ENCODE measurements at regions not wholly inside any gene's neighbourhood (a gene's known extent, or its start where the extent isn't known, plus 50 kb on each side); places are given as distances from the start of the nearest gene placed in this dataset.
"Not testable (repeated sequence)": the region's sequence is repeated elsewhere in the genome, so short reads cannot be mapped to it uniquely, and the experiment has no call there.

DNA sequence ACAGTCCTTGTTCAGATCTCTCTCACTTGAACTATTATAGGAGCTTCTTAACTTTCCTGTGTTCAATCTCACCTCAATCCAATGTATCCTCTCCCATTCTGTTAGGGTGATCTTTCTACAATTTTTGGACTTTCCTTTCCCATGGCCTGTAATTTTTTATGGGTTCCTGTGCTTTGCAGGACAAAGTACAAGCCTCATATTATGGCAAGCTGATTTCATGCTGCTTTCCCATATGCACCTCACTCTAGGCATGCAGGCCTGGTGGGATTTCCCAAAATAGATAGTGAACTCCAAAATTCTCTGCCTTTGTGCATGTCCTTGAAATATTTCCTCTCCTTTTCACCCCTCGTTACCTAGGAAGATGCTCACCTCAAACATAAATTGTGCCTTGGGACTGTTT, 499.4 kb downstream of the NAV3 start:
- DNase-seq (no peak), ATAC-seq (ENCODE audit: poor library complexity) (no peak)
- intact Hi-C loops (cut with DNase I) = no loop called here

DNA sequence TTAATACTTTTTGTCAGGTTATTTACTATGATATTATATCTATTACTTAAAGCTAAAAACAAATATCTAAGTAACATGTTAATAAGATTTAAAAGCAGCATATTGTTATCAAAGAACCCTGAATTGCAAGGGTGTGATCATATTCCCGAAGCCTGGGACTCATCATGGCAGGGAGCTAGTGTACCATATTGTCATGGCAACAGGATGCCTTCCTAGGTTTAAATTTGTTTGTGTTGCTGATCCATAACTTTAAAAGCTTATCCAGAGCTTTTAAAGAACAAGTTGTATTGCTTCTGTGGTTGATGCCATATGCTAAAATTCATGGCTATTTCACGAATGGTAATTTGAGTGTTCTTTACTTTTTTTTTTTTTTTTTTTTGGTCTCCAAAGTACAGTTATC, 500.5 kb downstream of the NAV3 start:
- ATAC-seq (ENCODE audit: poor library complexity) (no peak), DNase-seq (no peak)
- intact Hi-C loops (cut with DNase I) = no loop called here

DNA sequence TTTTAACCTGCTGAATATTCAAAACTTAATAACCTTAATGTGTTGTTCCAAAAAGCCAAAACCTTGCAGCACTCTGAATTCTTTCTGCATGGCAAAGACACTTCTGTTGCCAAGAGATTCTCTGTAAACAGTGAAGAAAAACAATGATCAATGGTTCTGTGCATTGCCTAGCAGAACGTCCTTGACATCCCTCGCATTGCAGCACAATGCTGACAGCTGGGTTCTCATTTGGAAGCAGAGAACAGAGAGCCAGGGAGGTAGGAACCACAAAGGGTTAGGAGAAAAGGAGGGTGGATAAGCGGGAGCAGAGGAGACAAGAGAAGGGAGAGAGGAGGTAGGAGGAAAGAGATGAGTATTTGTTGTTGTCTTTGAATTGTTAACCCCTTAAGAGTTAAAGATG, 501.1 kb downstream of the NAV3 start:
- ATAC-seq (ENCODE audit: poor library complexity) (no peak), DNase-seq (no peak)
- intact Hi-C loops (cut with DNase I) = no loop called here

DNA sequence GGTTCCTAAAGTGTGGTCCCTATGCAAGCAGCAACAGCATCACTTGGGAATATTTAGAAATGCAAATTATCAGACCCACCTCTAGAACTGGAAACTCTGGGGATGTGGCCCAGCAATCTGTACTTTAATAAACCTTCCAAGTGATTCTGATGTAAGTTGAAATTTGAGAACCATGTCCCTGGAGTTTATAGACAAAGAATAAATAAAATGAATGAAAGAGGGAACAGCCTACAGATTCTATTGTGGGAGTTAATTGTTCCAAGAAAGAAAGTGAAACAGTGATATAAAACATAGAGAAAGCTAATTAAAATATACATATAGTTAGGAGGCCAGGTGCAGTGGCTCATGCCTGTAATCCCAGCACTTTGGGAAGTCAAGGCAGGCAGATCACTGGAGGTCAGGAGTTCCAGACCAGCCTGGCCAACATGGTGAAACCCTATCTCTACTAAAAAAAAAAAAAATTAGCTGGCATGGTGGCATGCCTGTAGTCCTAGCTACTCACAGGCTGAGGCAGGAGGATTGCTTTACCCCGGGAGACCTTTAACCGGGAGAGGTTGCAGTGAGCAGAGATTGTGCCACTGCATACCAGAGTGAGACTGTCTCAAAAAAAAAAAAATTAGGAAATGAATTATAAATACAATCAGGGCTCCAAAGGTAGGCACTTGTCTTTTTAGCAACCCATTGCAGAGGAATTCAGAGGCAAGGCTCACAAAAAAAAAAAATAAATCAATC, 507.5 kb downstream of the NAV3 start:
- intact Hi-C loops (cut with DNase I) = no loop called here
- no peak for DNase-seq
- no peak for ATAC-seq (ENCODE audit: poor library complexity)

DNA sequence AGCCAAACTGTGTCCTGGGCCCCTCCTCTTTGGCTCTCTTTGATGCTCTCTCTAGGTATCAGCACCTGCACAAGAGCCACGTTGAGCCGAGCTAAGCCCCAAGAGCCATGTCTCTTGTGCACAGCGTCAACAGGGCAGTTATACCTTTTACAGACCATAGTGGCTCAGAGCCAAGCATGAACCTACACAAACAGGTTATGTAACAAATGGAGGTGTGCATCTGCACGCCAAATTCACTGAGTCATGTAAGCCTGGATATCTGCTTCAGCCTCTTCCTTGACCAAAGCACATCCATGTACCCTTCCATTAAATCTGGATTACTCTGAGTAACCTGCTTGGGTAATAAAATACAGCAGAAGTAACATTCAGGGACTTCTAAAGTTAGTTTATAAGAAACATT, 509.7 kb downstream of the NAV3 start:
- ATAC-seq (ENCODE audit: poor library complexity) (no peak), DNase-seq (no peak)
- intact Hi-C loops (cut with DNase I) = no loop called here

DNA sequence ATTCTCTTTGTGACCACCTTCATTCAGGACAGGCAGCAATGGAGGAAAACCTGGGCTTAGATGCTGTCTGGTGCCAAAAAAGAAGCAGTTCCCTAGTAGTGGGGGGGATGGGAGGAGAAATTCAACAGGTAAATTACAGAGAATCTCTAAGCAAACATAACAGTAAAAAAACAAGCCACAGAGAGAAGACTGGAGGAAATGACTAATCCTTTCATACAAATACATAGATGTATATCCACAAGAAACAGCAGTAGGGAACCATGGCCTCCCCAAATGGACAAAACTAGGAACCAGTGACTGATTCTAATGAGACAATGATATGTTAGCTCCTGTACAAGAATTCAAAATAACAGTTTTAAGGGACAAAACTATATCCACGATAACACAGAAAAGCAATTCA, 513.0 kb downstream of the NAV3 start:
- ATAC-seq (ENCODE audit: poor library complexity) = no peak
- intact Hi-C loops (cut with DNase I) = no loop called here
- DNase-seq = no peak

DNA sequence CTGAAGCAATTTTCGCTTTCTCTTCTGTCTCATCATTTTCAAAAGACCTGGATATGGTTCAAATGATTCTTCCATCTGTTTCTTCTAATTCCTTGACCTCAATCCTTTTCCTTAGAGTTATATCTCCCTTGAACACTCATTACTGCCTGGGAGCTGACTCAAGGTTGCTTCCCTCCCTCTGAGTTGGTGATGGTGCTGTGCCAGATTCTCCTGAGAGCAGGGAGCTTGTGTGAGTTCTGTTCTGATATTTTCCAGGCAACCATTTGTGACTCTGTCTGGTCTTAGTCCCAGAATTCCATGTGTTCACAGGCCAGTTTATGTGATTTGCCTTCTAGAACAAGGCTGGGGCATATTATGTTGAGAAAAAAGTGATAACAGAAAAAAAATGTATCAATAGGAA, 505.1 kb upstream of the SYT1 start:
- DNase-seq (no peak), ATAC-seq (ENCODE audit: poor library complexity) (no peak)
- intact Hi-C loops (cut with DNase I) = no loop called here

DNA sequence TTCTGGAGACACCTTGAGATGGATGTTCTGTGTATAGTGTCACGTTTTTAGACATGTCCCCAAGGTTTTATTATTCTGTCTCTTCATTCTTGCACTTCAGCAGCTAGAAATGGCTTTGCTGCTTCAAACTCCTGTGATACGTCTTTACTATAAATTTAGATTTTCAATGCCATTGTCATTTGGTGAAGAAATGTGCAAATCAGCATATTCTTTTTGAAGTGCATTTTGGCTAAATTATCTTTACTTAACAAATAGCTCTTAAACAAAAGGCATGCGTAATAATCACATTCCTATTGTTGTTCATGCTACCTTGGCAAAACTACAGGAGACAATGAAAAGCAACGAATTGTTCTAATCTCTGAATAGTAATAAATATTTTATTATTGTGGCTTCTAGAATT, 502.9 kb upstream of the SYT1 start:
- no peak for DNase-seq
- ATAC-seq (ENCODE audit: poor library complexity) = no peak
- intact Hi-C loops (cut with DNase I) = no loop called here

DNA sequence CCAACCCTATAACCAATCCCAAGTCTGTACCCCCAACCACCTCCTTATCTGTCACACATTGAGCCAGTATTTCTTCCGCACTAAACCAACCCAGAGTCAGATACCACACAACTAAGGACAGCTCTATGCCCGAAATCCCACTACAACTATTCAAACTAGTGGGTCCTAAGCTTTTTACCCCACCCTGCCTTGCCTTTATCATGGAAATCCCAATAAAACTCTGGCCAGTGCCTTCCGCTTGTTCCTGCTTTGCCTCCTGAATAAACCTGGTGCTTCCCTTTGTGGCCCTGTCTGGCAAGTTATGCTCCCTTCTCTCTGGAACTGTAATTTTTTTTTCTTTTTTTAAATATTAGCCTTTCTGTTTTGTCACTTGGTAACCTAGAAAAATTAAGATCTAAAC, 493.3 kb upstream of the SYT1 start:
- DNase-seq = no peak
- intact Hi-C loops (cut with DNase I) = no loop called here
- no peak for ATAC-seq (ENCODE audit: poor library complexity)

DNA sequence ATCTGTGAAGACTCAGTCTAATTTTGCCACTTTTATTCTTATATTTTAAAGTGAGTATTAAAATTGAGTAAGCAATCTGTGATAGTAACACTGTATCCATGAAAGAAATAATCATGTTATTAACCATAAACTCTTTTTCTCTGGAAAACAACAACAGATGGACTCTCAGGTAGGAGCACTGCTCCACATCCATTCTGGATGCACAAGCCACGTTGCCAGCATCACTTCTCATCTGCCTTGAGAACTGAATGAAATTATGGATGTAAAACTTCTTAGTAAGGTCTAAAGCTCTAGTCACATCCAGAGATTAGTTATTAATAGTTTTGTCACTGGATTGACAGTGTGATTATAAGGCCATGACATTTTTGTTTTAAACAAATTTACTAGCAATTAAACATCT, 489.1 kb upstream of the SYT1 start:
- no peak for ATAC-seq (ENCODE audit: poor library complexity)
- DNase-seq = no peak

DNA sequence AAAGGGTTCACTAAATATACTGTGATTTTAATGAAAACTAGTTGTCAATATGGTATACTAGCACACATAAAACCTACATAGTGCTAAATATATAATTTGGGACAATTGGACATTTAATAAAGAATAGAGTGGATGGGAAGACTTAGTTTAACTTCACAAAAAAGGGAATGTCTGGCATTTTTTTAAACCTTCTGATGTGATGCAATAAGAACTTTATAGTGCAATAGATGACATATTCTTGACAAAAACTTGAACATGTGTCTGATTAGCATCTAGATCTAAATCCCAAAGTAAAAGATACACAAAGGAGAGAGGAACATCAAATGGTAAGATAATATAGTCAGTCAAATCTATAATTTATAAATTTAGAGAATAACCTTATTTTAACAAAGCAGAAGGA, 488.3 kb upstream of the SYT1 start:
- intact Hi-C loops (cut with DNase I) = no loop called here
- ATAC-seq (ENCODE audit: poor library complexity) (no peak), DNase-seq (no peak)

More for the DNA sequence above, 489.1 kb upstream of the SYT1 start:
- intact Hi-C loops (cut with DNase I) = no loop called here

DNA sequence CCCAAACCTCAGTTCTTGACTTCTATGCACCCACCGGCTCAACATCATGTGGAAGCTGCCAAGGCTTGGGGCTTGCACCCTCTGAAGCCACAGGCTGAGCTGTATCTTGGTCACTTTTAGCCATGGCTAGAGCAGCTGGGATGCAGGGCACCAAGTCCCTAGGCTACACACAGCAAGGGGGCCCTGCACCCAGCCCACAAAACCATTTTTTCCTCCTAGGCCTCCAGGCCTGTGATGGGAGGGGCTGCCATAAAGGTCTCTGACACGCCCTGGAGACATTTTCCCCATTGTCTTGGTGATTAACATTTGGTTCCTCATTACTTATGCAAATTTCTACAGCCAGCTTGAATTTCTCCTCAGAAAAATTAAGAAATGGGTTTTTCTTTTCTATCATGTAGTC, 485.5 kb upstream of the SYT1 start:
- DNase-seq; intact Hi-C loops (cut with DNase I); ATAC-seq (ENCODE audit: poor library complexity): not testable (repeated sequence)

DNA sequence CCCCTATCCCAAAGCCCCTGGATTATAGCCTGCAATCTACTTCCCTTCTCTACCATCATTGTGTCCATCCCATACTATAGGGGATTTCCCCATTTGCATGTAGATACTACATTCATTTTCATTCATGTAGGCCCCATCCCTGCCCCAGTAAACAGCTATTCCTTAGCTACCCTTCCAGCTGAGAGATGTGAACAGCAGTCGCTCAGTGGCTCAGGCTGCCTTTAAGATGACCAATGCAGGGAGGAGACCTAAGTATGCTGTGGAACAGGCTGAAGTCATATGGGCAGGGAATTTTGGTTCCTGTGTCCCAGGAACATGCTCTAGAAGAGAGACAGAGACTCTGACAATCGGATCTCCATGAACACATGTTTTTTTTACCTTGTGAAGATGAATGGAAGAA, 481.2 kb upstream of the SYT1 start:
- ATAC-seq (ENCODE audit: poor library complexity) (no peak), DNase-seq (no peak)
- intact Hi-C loops (cut with DNase I) = no loop called here

DNA sequence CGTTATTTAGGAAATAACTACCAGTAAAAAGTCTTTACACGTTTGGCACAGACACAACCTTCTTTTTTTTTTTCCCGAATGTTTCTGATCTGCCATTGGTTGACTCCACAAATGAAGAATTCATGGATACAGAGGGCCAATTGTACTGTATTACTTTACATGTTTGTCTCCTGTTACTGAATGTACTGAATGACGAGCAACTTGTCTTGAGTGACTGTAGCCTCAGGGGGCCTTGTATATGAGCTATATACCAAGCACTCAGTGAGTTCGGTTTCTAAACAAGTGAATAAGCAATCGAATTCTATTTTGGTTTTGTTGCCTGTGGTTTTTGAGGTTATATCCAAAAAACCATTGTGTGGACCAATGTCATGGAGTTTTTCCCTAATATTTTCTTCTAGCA, 480.0 kb upstream of the SYT1 start:
- DNase-seq (no peak), ATAC-seq (ENCODE audit: poor library complexity) (no peak)
- intact Hi-C loops (cut with DNase I) = no loop called here

DNA sequence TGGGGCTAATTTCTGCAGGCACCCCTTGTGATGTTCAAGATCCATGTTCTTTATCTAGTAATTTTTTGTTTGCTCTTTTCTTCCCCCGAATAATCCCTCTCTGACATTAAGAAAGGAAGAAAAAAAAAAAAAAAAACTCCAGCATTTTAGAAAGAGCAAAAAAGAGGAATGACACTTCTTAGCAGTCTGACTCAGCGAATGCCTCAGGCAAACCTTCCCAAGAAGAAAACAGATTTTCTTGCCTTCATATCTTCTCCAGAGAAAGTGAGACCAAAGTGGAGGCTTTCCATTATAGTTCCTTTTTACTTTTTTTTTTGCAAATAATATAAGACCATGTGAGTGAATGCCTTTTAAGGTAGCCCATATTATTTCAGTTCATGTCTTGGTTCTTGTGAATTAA, 479.0 kb upstream of the SYT1 start:
- no peak for ATAC-seq (ENCODE audit: poor library complexity)
- intact Hi-C loops (cut with DNase I) = no loop called here

DNA sequence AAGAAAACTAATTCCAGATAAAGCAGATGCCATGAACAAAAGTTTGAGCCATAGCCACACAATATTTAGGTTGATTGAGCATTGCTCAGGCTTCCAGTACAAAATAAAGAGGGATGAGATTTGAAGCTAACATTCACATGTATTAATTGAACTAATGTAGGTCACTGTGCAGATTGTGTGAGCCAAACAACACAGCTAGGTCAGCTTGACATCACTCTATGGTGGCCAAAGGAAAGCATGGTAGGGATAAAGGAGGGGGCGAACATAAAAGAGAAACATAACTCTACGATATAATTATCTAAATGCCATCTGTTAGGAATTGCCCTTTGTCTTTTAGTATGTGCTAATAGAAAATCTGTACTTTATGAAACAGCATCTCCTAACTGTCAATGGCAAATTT, 477.7 kb upstream of the SYT1 start:
- intact Hi-C loops (cut with DNase I) = no loop called here
- no peak for DNase-seq

More for the DNA sequence above, 479.0 kb upstream of the SYT1 start:
- no peak for DNase-seq

DNA sequence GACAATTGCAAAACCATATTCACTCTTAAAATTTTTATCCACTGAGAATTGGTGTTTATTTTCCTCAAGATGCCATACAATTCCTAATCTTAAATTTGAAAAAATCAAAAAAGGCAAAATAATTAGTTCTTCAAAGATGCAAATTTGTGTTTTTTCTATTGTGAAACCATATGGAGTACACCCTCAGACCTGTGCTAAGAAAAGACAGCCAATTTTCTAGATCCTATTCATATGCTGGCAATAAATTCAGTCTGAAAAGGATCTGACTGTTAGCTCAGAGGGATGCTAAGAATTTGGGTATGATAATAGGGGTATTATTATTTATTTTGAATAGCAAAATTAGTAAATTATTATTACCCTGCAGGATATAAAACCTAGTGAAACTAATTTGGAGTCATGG, 476.9 kb upstream of the SYT1 start:
- no peak for ATAC-seq (ENCODE audit: poor library complexity)
- intact Hi-C loops (cut with DNase I) = no loop called here

More for the DNA sequence above, 477.7 kb upstream of the SYT1 start:
- ATAC-seq (ENCODE audit: poor library complexity) = no peak

DNA sequence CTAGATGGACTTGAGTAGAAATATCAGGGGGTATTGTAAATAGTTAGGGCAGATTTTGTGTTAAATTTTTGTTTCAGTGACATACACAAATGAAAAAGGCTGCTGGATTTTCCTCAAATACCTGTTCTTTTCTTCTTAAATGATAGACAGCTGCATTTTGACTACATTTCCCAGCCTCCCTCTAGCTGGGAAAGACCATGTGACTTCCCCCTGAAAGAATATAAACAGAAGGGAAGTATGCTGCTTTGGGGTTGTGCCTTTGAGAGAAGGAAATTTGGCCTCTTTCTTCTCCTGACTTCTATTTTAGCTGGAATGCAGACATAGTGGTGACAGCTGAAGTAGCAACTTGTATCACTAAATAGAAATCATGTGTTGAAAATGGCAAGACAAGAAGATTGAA, 476.1 kb upstream of the SYT1 start:
- intact Hi-C loops (cut with DNase I) = no loop called here
- ATAC-seq (ENCODE audit: poor library complexity) (no peak), DNase-seq (no peak)

More for the DNA sequence above, 476.9 kb upstream of the SYT1 start:
- no peak for DNase-seq

DNA sequence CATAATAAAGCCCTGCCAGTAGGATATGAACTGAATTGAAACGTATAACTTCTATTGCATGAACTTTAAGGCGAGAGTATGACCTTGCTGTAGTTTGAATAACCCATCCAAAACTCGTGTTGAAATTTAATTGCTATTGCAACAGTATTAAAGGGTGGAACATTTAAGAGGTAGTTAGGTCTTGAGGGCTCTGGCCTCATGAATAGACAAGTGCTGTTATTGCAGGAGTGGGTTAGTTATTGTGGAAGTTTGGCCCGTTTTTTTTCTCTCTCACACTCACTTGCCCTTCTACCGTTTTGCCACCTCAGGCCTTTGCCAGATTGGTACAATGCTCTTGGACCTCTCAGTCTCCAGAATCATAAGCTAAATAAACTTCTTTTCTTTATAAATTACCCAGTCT, 473.7 kb upstream of the SYT1 start:
- intact Hi-C loops (cut with DNase I) = no loop called here
- no peak for ATAC-seq (ENCODE audit: poor library complexity)

DNA sequence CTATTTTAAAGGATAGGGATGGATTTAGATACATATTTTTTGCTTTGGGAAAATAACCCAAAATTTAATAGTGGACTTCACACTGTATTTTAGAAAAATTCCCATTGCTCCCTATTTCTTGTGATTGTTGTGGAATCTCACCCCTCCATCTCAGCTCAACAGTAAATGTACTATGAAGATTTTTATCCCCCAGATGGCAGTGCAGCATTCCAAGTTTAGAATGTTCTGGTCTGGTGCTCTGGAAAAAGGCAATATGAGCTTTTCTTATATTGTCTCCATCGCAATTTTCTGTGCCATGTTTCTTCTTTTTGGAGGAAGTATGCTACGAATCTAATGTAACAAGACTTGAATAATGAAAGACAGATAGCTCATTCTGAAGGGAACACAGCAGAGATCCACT, 471.7 kb upstream of the SYT1 start:
- intact Hi-C loops (cut with DNase I) = no loop called here
- DNase-seq = no peak
- no peak for ATAC-seq (ENCODE audit: poor library complexity)

More for the DNA sequence above, 473.7 kb upstream of the SYT1 start:
- no peak for DNase-seq

DNA sequence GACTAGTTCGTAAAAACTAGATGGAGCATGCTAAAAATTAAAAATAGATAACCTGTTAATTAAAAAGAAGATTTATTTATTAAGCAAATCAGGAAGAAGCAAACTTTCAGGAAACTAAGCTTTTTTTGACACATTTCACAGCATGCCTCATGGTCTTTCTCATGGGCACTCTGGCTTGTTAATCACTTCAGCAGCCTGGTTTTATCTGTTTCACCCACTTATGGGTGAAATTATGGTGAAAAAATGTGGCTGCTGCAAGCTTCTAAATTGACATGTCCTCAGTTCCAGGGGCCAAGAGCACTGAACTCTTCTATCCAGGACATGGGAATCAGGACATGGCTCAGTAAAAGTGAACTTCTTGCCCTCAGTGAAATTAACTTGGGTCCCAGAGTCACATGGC, 468.6 kb upstream of the SYT1 start:
- intact Hi-C loops (cut with DNase I) = no loop called here
- no peak for DNase-seq
- no peak for ATAC-seq (ENCODE audit: poor library complexity)

Measured in Right ventricle myocardium superior (tissue), 1 donor.